ENCODE measurements at regions not wholly inside any gene's neighbourhood (a gene's known extent, or its start where the extent isn't known, plus 50 kb on each side); places are given as distances from the start of the nearest gene placed in this dataset.
"Not testable (repeated sequence)": the region's sequence is repeated elsewhere in the genome, so short reads cannot be mapped to it uniquely, and the experiment has no call there.

DNA sequence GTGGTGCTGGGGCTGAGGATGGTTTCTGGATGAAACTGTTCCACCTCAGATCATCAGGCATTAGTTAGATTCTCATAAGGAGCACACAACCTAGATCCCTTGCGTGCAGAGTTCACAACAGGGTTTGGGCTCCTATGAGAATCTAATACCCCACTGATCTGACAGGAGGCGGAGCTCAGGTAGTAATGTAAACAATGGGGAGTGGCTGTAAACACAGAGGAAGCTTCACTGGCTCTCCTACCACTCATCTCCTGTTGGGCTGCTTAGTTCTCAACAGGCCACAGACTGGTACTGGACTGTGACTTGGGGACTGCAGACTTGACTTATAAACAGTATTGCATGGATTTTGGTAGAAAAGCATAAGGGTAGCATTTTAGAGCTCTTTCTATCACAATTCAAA is 870.7 kb upstream of the CDH10 start:
- H3K27me3 ChIP-seq (ENCODE audit: control insufficient read depth in 2 of 2, insufficient read depth in 2 of 2, low read length in 2 of 2): no peaks in the 10 kb centered on the region
- POLR2A ChIA-PET: no interaction called here
- H3K4me1 ChIP-seq (ENCODE audit: control insufficient read depth in 2 of 2, insufficient read depth in 2 of 2, low read length in 2 of 2): no peaks in the 10 kb centered on the region
- Mint-ChIP-seq H3K27ac (no peak overlapping the region), H3K4me3 (no peak overlapping the region), H3K27me3 (no peaks in the 10 kb centered on the region), H3K4me1 (no peaks in the 10 kb centered on the region), H3K9me3 (peaks cover 3 to 30% (median 12%) of the 10 kb centered on the region in 11 donors), H3K36me3 (peaks cover 0 to 3% (median 0%) of the 10 kb centered on the region in 5 donors)
- no peak overlapping the region for H3K4me3 ChIP-seq (ENCODE audit: low read length)
- intact Hi-C loops (cut with micrococcal nuclease): no loop called here
- no peaks in the 10 kb centered on the region for H3K36me3 ChIP-seq (ENCODE audit: control insufficient read depth in 2 of 3, insufficient read depth in 3 of 3, low read length in 3 of 3)
- DNase-seq (no peak), ATAC-seq (no peak)
- CTCF ChIA-PET: no interaction called here
- peaks cover 0 to 7% (median 0%) of the 10 kb centered on the region in 3 experiments for H3K9me3 ChIP-seq (ENCODE audit: control insufficient read depth in 2 of 3, low read length in 3 of 3)
- H3K27ac ChIP-seq (ENCODE audit: low read depth, low read length): no peak overlapping the region

DNA sequence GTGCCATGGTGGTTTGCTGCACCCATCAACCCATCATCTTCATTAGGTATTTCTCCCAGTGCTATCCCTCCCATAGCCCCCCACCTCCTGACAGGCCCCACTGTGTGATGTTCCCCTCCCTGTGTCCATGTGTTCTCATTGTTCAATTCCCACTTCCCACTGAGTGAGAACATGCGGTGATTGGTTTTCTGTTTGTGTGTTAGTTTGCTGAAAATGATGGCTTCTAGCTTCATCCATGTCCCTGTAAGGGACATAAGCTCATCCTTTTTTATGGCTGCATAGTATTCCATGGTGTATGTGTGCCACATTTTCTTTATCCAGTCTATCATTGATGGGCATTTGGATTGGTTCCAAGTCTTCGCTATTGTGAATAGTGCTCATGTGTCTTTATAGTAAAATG is 865.9 kb upstream of the CDH10 start:
- H3K27me3 Mint-ChIP-seq; H3K4me1 ChIP-seq (ENCODE audit: control insufficient read depth in 2 of 2, insufficient read depth in 2 of 2, low read length in 2 of 2); POLR2A ChIA-PET; H3K27me3 ChIP-seq (ENCODE audit: control insufficient read depth in 2 of 2, insufficient read depth in 2 of 2, low read length in 2 of 2); H3K4me1 Mint-ChIP-seq; intact Hi-C loops (cut with micrococcal nuclease); ATAC-seq; DNase-seq; H3K27ac ChIP-seq (ENCODE audit: low read depth, low read length); H3K4me3 ChIP-seq (ENCODE audit: low read length); H3K36me3 ChIP-seq (ENCODE audit: control insufficient read depth in 2 of 3, insufficient read depth in 3 of 3, low read length in 3 of 3); H3K9me3 ChIP-seq (ENCODE audit: control insufficient read depth in 2 of 3, low read length in 3 of 3); CTCF ChIA-PET; H3K36me3 Mint-ChIP-seq; H3K27ac Mint-ChIP-seq; H3K4me3 Mint-ChIP-seq: not testable (repeated sequence)
- H3K9me3 Mint-ChIP-seq: peaks cover 0 to 12% (median 6%) of the 10 kb centered on the region in 11 donors

DNA sequence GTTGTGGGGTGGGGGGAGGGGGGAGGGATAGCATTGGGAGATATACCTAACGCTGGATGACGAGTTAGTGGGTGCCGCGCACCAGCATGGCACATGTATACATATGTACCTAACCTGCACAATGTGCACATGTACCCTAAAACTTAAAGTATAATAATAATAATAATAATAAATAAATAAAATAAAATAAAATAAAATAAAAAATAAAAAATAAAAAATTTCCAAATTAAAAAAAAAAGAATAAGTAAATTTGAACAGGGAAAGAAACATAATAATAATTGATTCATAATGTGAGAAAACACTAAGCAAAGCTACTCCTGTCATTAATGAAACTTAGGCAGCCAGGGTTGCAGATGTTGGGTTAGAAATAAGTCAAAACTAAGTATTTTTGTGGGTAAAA is 863.2 kb upstream of the CDH10 start:
- H3K27ac Mint-ChIP-seq; POLR2A ChIA-PET; intact Hi-C loops (cut with micrococcal nuclease); H3K36me3 ChIP-seq (ENCODE audit: control insufficient read depth in 2 of 3, insufficient read depth in 3 of 3, low read length in 3 of 3); H3K27me3 ChIP-seq (ENCODE audit: control insufficient read depth in 2 of 2, insufficient read depth in 2 of 2, low read length in 2 of 2); CTCF ChIA-PET; H3K27ac ChIP-seq (ENCODE audit: low read depth, low read length); DNase-seq; ATAC-seq; H3K27me3 Mint-ChIP-seq; H3K4me1 Mint-ChIP-seq; H3K4me3 ChIP-seq (ENCODE audit: low read length); H3K36me3 Mint-ChIP-seq; H3K4me3 Mint-ChIP-seq; H3K9me3 ChIP-seq (ENCODE audit: control insufficient read depth in 2 of 3, low read length in 3 of 3); H3K4me1 ChIP-seq (ENCODE audit: control insufficient read depth in 2 of 2, insufficient read depth in 2 of 2, low read length in 2 of 2): not testable (repeated sequence)
- peaks cover 1 to 25% (median 8%) of the 10 kb centered on the region in 11 donors for H3K9me3 Mint-ChIP-seq

DNA sequence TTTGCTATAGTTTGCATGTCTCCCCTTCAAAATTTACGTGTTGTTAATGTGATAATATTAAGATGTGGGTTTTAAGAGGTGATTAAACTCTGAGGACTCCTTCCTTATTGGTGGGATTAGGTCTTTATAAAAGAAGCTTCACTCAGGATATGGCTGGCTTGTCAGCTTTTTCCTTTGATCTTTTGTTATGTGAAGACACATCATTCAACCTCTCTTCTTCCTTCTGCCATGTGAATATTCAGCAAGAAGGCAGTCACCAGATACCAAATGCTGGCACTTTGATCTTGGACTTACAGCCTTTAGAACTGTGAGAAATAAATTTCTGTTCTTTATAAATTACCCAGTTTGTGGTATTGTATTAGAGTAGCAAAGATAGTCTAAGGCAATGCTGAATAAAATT is 855.9 kb upstream of the CDH10 start:
- no peaks in the 10 kb centered on the region for H3K36me3 Mint-ChIP-seq
- H3K27ac ChIP-seq (ENCODE audit: low read depth, low read length): no peak overlapping the region
- ChIA-PET CTCF (no interaction called here), POLR2A (no interaction called here)
- DNase-seq: no peak
- H3K27me3 Mint-ChIP-seq: no peaks in the 10 kb centered on the region
- no peaks in the 10 kb centered on the region for H3K27me3 ChIP-seq (ENCODE audit: control insufficient read depth in 2 of 2, insufficient read depth in 2 of 2, low read length in 2 of 2)
- no peak overlapping the region for H3K27ac Mint-ChIP-seq
- peaks cover 0 to 34% (median 7%) of the 10 kb centered on the region in 11 donors for H3K9me3 Mint-ChIP-seq
- intact Hi-C loops (cut with micrococcal nuclease): no loop called here
- H3K9me3 ChIP-seq (ENCODE audit: control insufficient read depth in 2 of 3, low read length in 3 of 3): no peaks in the 10 kb centered on the region
- no peaks in the 10 kb centered on the region for H3K4me1 Mint-ChIP-seq
- H3K36me3 ChIP-seq (ENCODE audit: control insufficient read depth in 2 of 3, insufficient read depth in 3 of 3, low read length in 3 of 3): no peaks in the 10 kb centered on the region
- no peaks in the 10 kb centered on the region for H3K4me1 ChIP-seq (ENCODE audit: control insufficient read depth in 2 of 2, insufficient read depth in 2 of 2, low read length in 2 of 2)
- no peak overlapping the region for H3K4me3 ChIP-seq (ENCODE audit: low read length)
- H3K4me3 Mint-ChIP-seq: no peak overlapping the region
- ATAC-seq: no peak

DNA sequence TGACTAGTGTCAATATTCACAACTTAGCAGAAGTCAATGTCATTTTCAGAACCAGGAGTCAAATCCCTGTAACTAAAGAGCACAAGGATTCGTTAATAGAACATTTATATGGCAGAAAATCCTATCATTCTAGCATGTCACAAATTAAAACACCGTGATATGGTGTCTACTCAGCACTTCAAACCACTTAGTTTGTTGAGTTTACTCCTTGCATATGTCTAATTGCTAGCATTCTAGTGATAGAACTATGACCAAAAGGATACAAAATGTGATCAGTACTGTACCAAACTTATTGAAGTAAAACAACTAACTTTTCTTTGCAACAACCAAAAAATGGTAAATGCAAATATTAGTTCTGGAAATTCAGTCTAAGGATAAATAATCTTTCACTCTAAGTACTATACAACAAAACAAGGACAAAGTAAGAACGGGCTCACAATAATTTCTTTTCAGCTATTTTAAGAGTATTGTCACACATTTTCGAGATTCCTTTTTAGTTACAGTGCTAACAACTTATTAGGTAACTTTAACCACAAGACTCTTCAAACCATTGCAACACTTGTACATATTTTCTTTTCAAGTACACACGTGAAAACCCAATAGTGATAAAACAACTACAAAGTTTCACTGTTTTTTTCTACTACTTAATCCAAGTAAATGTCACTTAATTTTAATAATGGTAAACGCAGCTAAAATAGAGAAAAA is 845.2 kb upstream of the CDH10 start:
- no peaks in the 10 kb centered on the region for H3K36me3 ChIP-seq (ENCODE audit: control insufficient read depth in 2 of 3, insufficient read depth in 3 of 3, low read length in 3 of 3)
- H3K27ac ChIP-seq (ENCODE audit: low read depth, low read length): no peak overlapping the region
- no peak for ATAC-seq
- Mint-ChIP-seq H3K27me3 (no peaks in the 10 kb centered on the region), H3K4me3 (no peak overlapping the region), H3K36me3 (no peaks in the 10 kb centered on the region), H3K9me3 (peaks cover 0 to 16% (median 10%) of the 10 kb centered on the region in 11 donors), H3K27ac (no peak overlapping the region), H3K4me1 (no peaks in the 10 kb centered on the region)
- intact Hi-C loops (cut with micrococcal nuclease): no loop called here
- no peaks in the 10 kb centered on the region for H3K27me3 ChIP-seq (ENCODE audit: control insufficient read depth in 2 of 2, insufficient read depth in 2 of 2, low read length in 2 of 2)
- no peak overlapping the region for H3K4me3 ChIP-seq (ENCODE audit: low read length)
- no peaks in the 10 kb centered on the region for H3K4me1 ChIP-seq (ENCODE audit: control insufficient read depth in 2 of 2, insufficient read depth in 2 of 2, low read length in 2 of 2)
- H3K9me3 ChIP-seq (ENCODE audit: control insufficient read depth in 2 of 3, low read length in 3 of 3): peaks cover 0 to 3% (median 0%) of the 10 kb centered on the region in 3 experiments
- DNase-seq: no peak
- ChIA-PET CTCF (no interaction called here), POLR2A (no interaction called here)

DNA sequence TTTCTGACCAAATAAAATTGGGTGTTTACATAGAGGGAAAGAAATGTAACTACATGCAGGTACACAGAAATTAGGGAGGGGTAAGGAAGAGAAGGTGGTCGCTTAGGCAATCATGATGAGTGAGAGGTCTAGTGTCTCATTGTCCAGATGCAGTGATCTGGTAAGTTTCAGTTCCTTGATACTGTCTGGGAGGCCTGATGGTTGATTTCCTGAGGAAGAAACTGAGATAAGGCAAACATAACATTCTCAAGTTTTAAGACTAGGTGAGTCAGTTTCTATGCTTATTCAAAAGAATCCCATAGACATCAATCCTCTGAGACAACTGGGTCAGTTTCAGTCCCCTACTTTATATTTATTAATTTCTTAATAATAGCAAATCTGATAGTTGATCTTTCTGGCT is 843.3 kb upstream of the CDH10 start:
- ChIA-PET CTCF (no interaction called here), POLR2A (no interaction called here)
- no peaks in the 10 kb centered on the region for H3K27me3 ChIP-seq (ENCODE audit: control insufficient read depth in 2 of 2, insufficient read depth in 2 of 2, low read length in 2 of 2)
- no peaks in the 10 kb centered on the region for H3K4me1 ChIP-seq (ENCODE audit: control insufficient read depth in 2 of 2, insufficient read depth in 2 of 2, low read length in 2 of 2)
- Mint-ChIP-seq H3K36me3 (no peaks in the 10 kb centered on the region), H3K27me3 (no peaks in the 10 kb centered on the region), H3K9me3 (peaks cover 0 to 21% (median 10%) of the 10 kb centered on the region in 11 donors), H3K27ac (no peak overlapping the region), H3K4me3 (no peak overlapping the region), H3K4me1 (no peaks in the 10 kb centered on the region)
- no peak overlapping the region for H3K4me3 ChIP-seq (ENCODE audit: low read length)
- no peak overlapping the region for H3K27ac ChIP-seq (ENCODE audit: low read depth, low read length)
- intact Hi-C loops (cut with micrococcal nuclease): no loop called here
- ATAC-seq (no peak), DNase-seq (no peak)
- H3K36me3 ChIP-seq (ENCODE audit: control insufficient read depth in 2 of 3, insufficient read depth in 3 of 3, low read length in 3 of 3): no peaks in the 10 kb centered on the region
- peaks cover 0 to 3% (median 0%) of the 10 kb centered on the region in 3 experiments for H3K9me3 ChIP-seq (ENCODE audit: control insufficient read depth in 2 of 3, low read length in 3 of 3)

DNA sequence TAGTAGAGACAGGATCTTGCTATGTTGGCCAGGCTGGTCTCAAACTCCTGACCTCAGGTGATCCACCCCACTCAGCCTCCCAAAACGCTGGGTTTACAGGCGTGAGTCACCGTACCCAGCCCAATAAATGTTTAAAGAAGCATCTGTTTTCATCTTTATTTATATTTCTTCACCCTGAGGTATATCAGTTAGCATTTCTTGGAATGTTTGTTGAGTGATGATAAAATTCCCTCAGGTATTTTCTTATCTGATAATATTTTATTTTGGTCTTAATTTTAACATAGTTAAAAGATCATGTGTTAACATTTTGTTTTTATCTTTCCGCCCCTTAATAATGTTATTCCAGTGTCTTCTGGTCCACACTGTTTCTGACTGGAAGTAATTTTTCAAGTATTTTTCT is 839.6 kb upstream of the CDH10 start:
- no peak for ATAC-seq
- Histone ChIP-seq H3K27me3 (ENCODE audit: control insufficient read depth in 2 of 2, insufficient read depth in 2 of 2, low read length in 2 of 2) (no peaks in the 10 kb centered on the region), H3K36me3 (ENCODE audit: control insufficient read depth in 2 of 3, insufficient read depth in 3 of 3, low read length in 3 of 3) (no peaks in the 10 kb centered on the region), H3K9me3 (ENCODE audit: control insufficient read depth in 2 of 3, low read length in 3 of 3) (peaks cover 0 to 3% (median 0%) of the 10 kb centered on the region in 3 experiments), H3K4me3 (ENCODE audit: low read length) (no peak overlapping the region), H3K27ac (ENCODE audit: low read depth, low read length) (no peak overlapping the region), H3K4me1 (ENCODE audit: control insufficient read depth in 2 of 2, insufficient read depth in 2 of 2, low read length in 2 of 2) (no peaks in the 10 kb centered on the region)
- H3K4me1 Mint-ChIP-seq: no peaks in the 10 kb centered on the region
- no peak overlapping the region for H3K27ac Mint-ChIP-seq
- no peak overlapping the region for H3K4me3 Mint-ChIP-seq
- H3K36me3 Mint-ChIP-seq: no peaks in the 10 kb centered on the region
- intact Hi-C loops (cut with micrococcal nuclease): no loop called here
- peaks cover 0 to 21% (median 12%) of the 10 kb centered on the region in 11 donors for H3K9me3 Mint-ChIP-seq
- ChIA-PET CTCF (no interaction called here), POLR2A (no interaction called here)
- no peak for DNase-seq
- H3K27me3 Mint-ChIP-seq: no peaks in the 10 kb centered on the region

Data from naive thymus-derived CD4-positive, alpha-beta T cell (primary cell).